ENCODE measurements at regions not wholly inside any gene's neighbourhood (a gene's known extent, or its start where the extent isn't known, plus 50 kb on each side); places are given as distances from the start of the nearest gene placed in this dataset.
A peak's percentile ranks its signal among the peaks of the same experiment; 100 is the strongest.

GRCh38 chr6:23562554-23562953 is 563.5 kb upstream of the NRSN1 start:
- 64 to 70% methylated on average over 3 of the region's 3 CpGs for WGBS, 2 donors (ENCODE audit: low coverage in 1 of 2)
- H3K9me3 ChIP-seq, result peaks cover 6 to 7% of the 10 kb centered on the region in 2 donors
- no peaks in the 10 kb centered on the region for H3K27me3 ChIP-seq
- H3K4me3 ChIP-seq, result no peak overlapping the region
- in situ Hi-C loops (cut with MboI; ENCODE audit: low pct_ligation_motif_present in 1 of 4, low pct_unique_long_range_greater_than_20kb in 1 of 4, low sequenced_read_pairs in 3 of 4) (no loop called here), intact Hi-C loops (cut with DNase I; ENCODE audit: low total_unique reads) (no loop called here)
- no peaks in the 10 kb centered on the region for H3K36me3 ChIP-seq
- peaks cover 0 to 16% (median 12%) of the 10 kb centered on the region in 4 donors for H3K4me1 ChIP-seq
- no peak for DNase-seq
- TF ChIP-seq POLR2A (IDR thresholded peaks at IDR 0.05) (no peak), CTCF (IDR thresholded peaks at IDR 0.05) (no peak), EP300 (IDR thresholded peaks at IDR 0.05; ENCODE audit: low read depth) (no peak), POLR2AphosphoS5 (IDR thresholded peaks at IDR 0.05) (no peak)
- H3K27ac ChIP-seq, result no peak overlapping the region

GRCh38 chr6:23563323-23563722 is 562.7 kb upstream of the NRSN1 start:
- in situ Hi-C loops (cut with MboI; ENCODE audit: low pct_ligation_motif_present in 1 of 4, low pct_unique_long_range_greater_than_20kb in 1 of 4, low sequenced_read_pairs in 3 of 4) (no loop called here), intact Hi-C loops (cut with DNase I; ENCODE audit: low total_unique reads) (no loop called here)
- peaks cover 6 to 7% of the 10 kb centered on the region in 2 donors for H3K9me3 ChIP-seq
- H3K27ac ChIP-seq, result no peak overlapping the region
- peaks cover 0 to 16% (median 12%) of the 10 kb centered on the region in 4 donors for H3K4me1 ChIP-seq
- no peak for TF ChIP-seq CTCF (IDR thresholded peaks at IDR 0.05)
- no peak for TF ChIP-seq EP300 (IDR thresholded peaks at IDR 0.05; ENCODE audit: low read depth)
- no peak for TF ChIP-seq POLR2AphosphoS5 (IDR thresholded peaks at IDR 0.05)
- TF ChIP-seq POLR2A (IDR thresholded peaks at IDR 0.05), result no peak
- WGBS, 2 donors (ENCODE audit: low coverage in 1 of 2), result 73 to 77% methylated on average over 3 of the region's 3 CpGs
- H3K27me3 ChIP-seq, result no peaks in the 10 kb centered on the region
- no peaks in the 10 kb centered on the region for H3K36me3 ChIP-seq
- H3K4me3 ChIP-seq, result no peak overlapping the region
- DNase-seq, result no peak

- Histone ChIP-seq H3K9me3 (peaks cover 6 to 7% of the 10 kb centered on the region in 2 donors), H3K27me3 (no peaks in the 10 kb centered on the region), H3K27ac (no peak overlapping the region), H3K36me3 (no peaks in the 10 kb centered on the region), H3K4me3 (no peak overlapping the region), H3K4me1 (no peaks in the 10 kb centered on the region)
- TF ChIP-seq POLR2A (IDR thresholded peaks at IDR 0.05) (no peak), POLR2AphosphoS5 (IDR thresholded peaks at IDR 0.05) (no peak), CTCF (IDR thresholded peaks at IDR 0.05) (no peak), EP300 (IDR thresholded peaks at IDR 0.05; ENCODE audit: low read depth) (no peak)
- in situ Hi-C loops (cut with MboI; ENCODE audit: low pct_ligation_motif_present in 1 of 4, low pct_unique_long_range_greater_than_20kb in 1 of 4, low sequenced_read_pairs in 3 of 4) (no loop called here), intact Hi-C loops (cut with DNase I; ENCODE audit: low total_unique reads) (no loop called here)
- peak; percentile 7 for DNase-seq
- 60 to 64% methylated on average over 4 of the region's 4 CpGs for WGBS, 2 donors (ENCODE audit: low coverage in 1 of 2)
Observed at GRCh38 chr6:23566418-23566817, 559.6 kb upstream of the NRSN1 start.

GRCh38 chr6:23568292-23568691 is 557.7 kb upstream of the NRSN1 start:
- DNase-seq, result no peak
- no peaks in the 10 kb centered on the region for H3K36me3 ChIP-seq
- in situ Hi-C loops (cut with MboI; ENCODE audit: low pct_ligation_motif_present in 1 of 4, low pct_unique_long_range_greater_than_20kb in 1 of 4, low sequenced_read_pairs in 3 of 4) (no loop called here), intact Hi-C loops (cut with DNase I; ENCODE audit: low total_unique reads) (no loop called here)
- no peaks in the 10 kb centered on the region for H3K4me1 ChIP-seq
- no peaks in the 10 kb centered on the region for H3K9me3 ChIP-seq
- WGBS, 2 donors (ENCODE audit: low coverage in 1 of 2), result 53 to 69% methylated on average over 1 of the region's 1 CpG
- no peaks in the 10 kb centered on the region for H3K27me3 ChIP-seq
- H3K4me3 ChIP-seq, result no peak overlapping the region
- no peak overlapping the region for H3K27ac ChIP-seq
- TF ChIP-seq EP300 (IDR thresholded peaks at IDR 0.05; ENCODE audit: low read depth), result no peak
- TF ChIP-seq POLR2AphosphoS5 (IDR thresholded peaks at IDR 0.05), result no peak
- no peak for TF ChIP-seq POLR2A (IDR thresholded peaks at IDR 0.05)
- TF ChIP-seq CTCF (IDR thresholded peaks at IDR 0.05), result no peak

Data from transverse colon (tissue), 4 donors.